OCI-LY7 (cell line): ENCODE measurements at regions not wholly inside any gene's neighbourhood (a gene's known extent, or its start where the extent isn't known, plus 50 kb on each side); places are given as distances from the start of the nearest gene placed in this dataset.

Source experiments
- BruUV-seq: library from RNA; stranded (reverse); fragments of 400-500 nt; replicated peaks from 2 replicates; lab custom pipeline; 2021; lab: Mats Ljungman, UMichigan
- CTCF ChIA-PET: fragments of 300-600 bp; sonication (Branson Sonifier 250); formaldehyde crosslinking; loops from one replicate; lab custom pipeline; 2022; ENCODE audit warnings: antibody characterized with exemption; ENCODE audit not compliant: unreplicated experiment; lab: Charles Lee
- POLR2A ChIA-PET: fragments of 300-600 bp; sonication (Branson Sonifier 250); formaldehyde crosslinking; loops from one replicate; lab custom pipeline; 2022; ENCODE audit warnings: antibody characterized with exemption; lab: Charles Lee
- DNase-seq: peaks from one replicate; pipeline ENCODE4 v3.0.0-alpha.2; 2015; ENCODE audit warnings: low spot score
- H2AFZ ChIP-seq: fragments of 200-600 bp; sonication (generic), shearing (Covaris generic); 2 replicates; pipeline ENCODE4 v1.6.1; 2014; ENCODE audit warnings: mild to moderate bottlenecking, antibody characterized with exemption, low read length, moderate library complexity
- H3K27ac ChIP-seq: fragments of 200-600 bp; sonication (generic); 2 replicates; pipeline ENCODE4 v1.5.1; 2014; ENCODE audit warnings: mixed run types, low read depth, mild to moderate bottlenecking, moderate library complexity, low read length, inconsistent platforms; ENCODE audit not compliant: poor library complexity, severe bottlenecking
- H3K36me3 ChIP-seq: fragments of 200-600 bp; sonication (generic); 2 replicates; pipeline ENCODE4 v1.6.1; 2014; ENCODE audit warnings: mild to moderate bottlenecking, antibody characterized with exemption, low read length, moderate library complexity, mixed read lengths; ENCODE audit not compliant: insufficient read depth
- H3K4me1 ChIP-seq: fragments of 200-600 bp; sonication (generic); 2 replicates; pipeline ENCODE4 v1.5.1; 2014; ENCODE audit warnings: mild to moderate bottlenecking, low read length; ENCODE audit not compliant: insufficient read depth, poor library complexity, severe bottlenecking
- H3K4me2 ChIP-seq: fragments of 200-600 bp; sonication (generic); 2 replicates; pipeline ENCODE4 v1.6.1; 2014; ENCODE audit warnings: mild to moderate bottlenecking, low read length
- H3K4me3 ChIP-seq: fragments of 200-600 bp; sonication (generic); 2 replicates; pipeline ENCODE4 v1.5.1; 2014; ENCODE audit warnings: mild to moderate bottlenecking, low read depth, low read length; ENCODE audit not compliant: poor library complexity, severe bottlenecking
- H3K79me2 ChIP-seq: fragments of 200-600 bp; sonication (generic); 2 replicates; pipeline ENCODE4 v1.6.1; 2016; ENCODE audit warnings: low read depth, mild to moderate bottlenecking, low read length, moderate library complexity, mixed read lengths; ENCODE audit not compliant: insufficient read depth
- H3K9me2 ChIP-seq: fragments of 200-600 bp; sonication (generic); 2 replicates; pipeline ENCODE4 v1.6.1; 2016; ENCODE audit warnings: mild to moderate bottlenecking, low read length, mixed read lengths; ENCODE audit not compliant: insufficient read depth
- H3K9me3 ChIP-seq: fragments of 200-600 bp; sonication (generic); 2 replicates; pipeline ENCODE4 v1.6.1; 2014; ENCODE audit warnings: mild to moderate bottlenecking, mixed run types, low read length, mixed read lengths
- H4K20me1 ChIP-seq: fragments of 200-600 bp; sonication (generic); 2 replicates; pipeline ENCODE4 v1.6.1; 2014; ENCODE audit warnings: mild to moderate bottlenecking, antibody characterized with exemption, low read length, moderate library complexity, mixed read lengths; ENCODE audit not compliant: insufficient read depth
- EZH2phosphoT487 ChIP-seq: fragments of 200-600 bp; sonication (generic); IDR thresholded peaks from 2 replicates; pipeline ENCODE4 v1.6.1; 2018; ENCODE audit warnings: low read depth, borderline replicate concordance, mild to moderate bottlenecking, mixed run types, antibody characterized with exemption, low read length, moderate library complexity, mixed read lengths
- intact Hi-C: fragments of 100-400 bp; cut with micrococcal nuclease; formaldehyde crosslinking; loops from one replicate; pipeline ENCODE4 v1.10.0; 2022; ENCODE audit not compliant: unreplicated experiment
- TF ChIP-seq, protein P1 (sequence below): fragments of 200-600 bp; sonication (generic); conservative IDR thresholded peaks from 2 replicates; pipeline ENCODE4 v1.5.1; 2014; ENCODE audit warnings: mild to moderate bottlenecking, antibody characterized with exemption, low read length, moderate library complexity, mixed read lengths

DNA sequence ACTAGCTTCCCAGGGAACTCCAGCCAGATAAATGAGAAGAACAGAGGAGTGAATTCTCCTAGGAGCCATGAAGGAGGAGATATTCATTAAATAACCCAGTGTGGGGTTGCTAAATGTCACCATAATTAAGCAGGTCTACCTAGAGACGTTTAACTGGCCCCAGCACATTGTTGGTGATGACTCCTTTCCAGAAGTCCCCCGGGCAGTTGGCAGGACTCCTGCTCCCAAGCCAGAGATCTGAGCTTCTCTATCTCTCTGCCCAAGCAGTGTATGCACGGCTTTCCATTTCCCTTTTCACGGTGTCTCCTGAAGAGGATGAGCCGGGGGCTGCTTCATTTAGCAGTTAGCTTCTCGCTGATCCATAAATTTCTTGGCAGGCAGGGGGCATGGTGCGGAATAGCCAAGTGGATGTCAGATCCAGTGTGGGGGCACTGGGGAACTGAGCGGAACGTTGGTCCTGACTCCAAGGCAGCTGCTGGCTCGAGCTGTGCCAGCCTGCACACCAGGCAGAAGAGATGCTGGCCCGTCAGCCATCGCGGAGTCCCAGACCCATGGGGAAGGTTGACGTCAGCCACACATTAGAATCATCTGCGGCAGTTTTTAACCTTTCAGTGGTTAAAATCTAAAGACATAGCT lies 142.0 kb upstream of the NPY start:
- H2AFZ ChIP-seq: no peak overlapping the region
- no peak overlapping the region for H3K4me3 ChIP-seq
- H3K4me2 ChIP-seq: no peak overlapping the region
- H3K4me1 ChIP-seq: no peaks in the 10 kb centered on the region
- POLR2A ChIA-PET: no interaction called here
- BruUV-seq: no TSS peak
- DNase-seq: no peak
- H3K27ac ChIP-seq: no peak overlapping the region
- H3K36me3 ChIP-seq: no peaks in the 10 kb centered on the region
- CTCF ChIA-PET: no interaction called here
- TF ChIP-seq, protein P1, sequence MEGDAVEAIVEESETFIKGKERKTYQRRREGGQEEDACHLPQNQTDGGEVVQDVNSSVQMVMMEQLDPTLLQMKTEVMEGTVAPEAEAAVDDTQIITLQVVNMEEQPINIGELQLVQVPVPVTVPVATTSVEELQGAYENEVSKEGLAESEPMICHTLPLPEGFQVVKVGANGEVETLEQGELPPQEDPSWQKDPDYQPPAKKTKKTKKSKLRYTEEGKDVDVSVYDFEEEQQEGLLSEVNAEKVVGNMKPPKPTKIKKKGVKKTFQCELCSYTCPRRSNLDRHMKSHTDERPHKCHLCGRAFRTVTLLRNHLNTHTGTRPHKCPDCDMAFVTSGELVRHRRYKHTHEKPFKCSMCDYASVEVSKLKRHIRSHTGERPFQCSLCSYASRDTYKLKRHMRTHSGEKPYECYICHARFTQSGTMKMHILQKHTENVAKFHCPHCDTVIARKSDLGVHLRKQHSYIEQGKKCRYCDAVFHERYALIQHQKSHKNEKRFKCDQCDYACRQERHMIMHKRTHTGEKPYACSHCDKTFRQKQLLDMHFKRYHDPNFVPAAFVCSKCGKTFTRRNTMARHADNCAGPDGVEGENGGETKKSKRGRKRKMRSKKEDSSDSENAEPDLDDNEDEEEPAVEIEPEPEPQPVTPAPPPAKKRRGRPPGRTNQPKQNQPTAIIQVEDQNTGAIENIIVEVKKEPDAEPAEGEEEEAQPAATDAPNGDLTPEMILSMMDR: no peak
- TF ChIP-seq EZH2phosphoT487: no peak
- H3K79me2 ChIP-seq: no peaks in the 10 kb centered on the region
- no peaks in the 10 kb centered on the region for H4K20me1 ChIP-seq
- H3K9me3 ChIP-seq: no peaks in the 10 kb centered on the region
- no peaks in the 10 kb centered on the region for H3K9me2 ChIP-seq
- intact Hi-C loops: no loop called here

DNA sequence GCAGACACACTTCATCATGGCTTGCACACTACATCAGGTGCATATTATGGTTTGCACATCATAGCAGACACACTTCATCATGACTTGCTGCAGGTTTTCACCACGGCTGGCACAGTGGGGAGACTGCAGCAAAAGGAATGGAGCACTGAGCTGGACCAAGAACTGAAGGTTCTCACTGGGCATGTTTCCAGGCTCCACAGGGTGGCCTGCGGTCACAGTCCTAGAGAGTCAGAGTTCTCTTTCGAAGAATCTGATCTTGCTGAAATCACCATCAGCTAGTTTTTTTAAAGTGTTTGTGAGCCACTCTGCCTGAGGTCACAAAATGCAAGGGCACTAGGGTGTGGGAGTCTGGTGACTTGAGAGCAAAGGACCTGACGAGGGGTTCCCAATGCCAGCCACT lies 140.4 kb upstream of the NPY start:
- DNase-seq: no peak
- Histone ChIP-seq H3K9me2 (no peaks in the 10 kb centered on the region), H3K4me1 (no peaks in the 10 kb centered on the region), H3K79me2 (no peaks in the 10 kb centered on the region), H3K36me3 (no peaks in the 10 kb centered on the region), H2AFZ (no peak overlapping the region), H3K4me2 (no peak overlapping the region), H4K20me1 (no peaks in the 10 kb centered on the region), H3K4me3 (no peak overlapping the region), H3K9me3 (no peaks in the 10 kb centered on the region), H3K27ac (no peak overlapping the region)
- intact Hi-C loops: no loop called here
- BruUV-seq: no TSS peak
- CTCF ChIA-PET: no interaction called here
- TF ChIP-seq, protein P1: no peak
- no peak for TF ChIP-seq EZH2phosphoT487
- POLR2A ChIA-PET: interaction anchor here (1.5 kb wide), 1 partner anchor 106 kb away, joined by 4 read pairs; no protein-coding TSS in a partner anchor

DNA sequence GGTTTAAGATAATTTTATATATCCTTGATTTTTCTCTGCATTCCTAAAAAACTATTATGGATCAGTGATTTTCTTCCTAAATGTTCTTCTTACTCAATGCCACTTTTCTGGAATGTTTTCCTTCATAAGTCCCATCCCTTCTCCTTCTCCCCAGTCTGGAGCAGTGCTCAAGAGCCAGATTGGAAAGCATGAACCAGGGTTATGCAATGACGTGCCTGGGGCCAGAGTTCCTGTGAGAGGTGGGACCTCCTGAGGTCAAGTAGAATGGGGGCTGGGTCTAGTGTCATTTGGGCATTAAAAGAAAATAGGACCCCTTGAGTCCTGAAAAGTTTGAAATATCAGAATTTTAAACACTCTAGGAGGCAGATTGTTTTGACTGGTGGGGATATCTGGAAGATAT lies 132.0 kb upstream of the NPY start:
- Histone ChIP-seq H3K9me3 (peaks cover 9% of the 10 kb centered on the region; the same call in 1 of the 2 replicates), H4K20me1 (no peaks in the 10 kb centered on the region), H2AFZ (no peak overlapping the region), H3K9me2 (no peaks in the 10 kb centered on the region), H3K4me3 (no peak overlapping the region), H3K27ac (no peak overlapping the region), H3K4me2 (no peak overlapping the region), H3K36me3 (no peaks in the 10 kb centered on the region), H3K4me1 (no peaks in the 10 kb centered on the region), H3K79me2 (no peaks in the 10 kb centered on the region)
- POLR2A ChIA-PET: no interaction called here
- DNase-seq: no peak
- CTCF ChIA-PET: no interaction called here
- intact Hi-C loops: no loop called here
- TF ChIP-seq EZH2phosphoT487: no peak
- TF ChIP-seq, protein P1: no peak
- BruUV-seq: no TSS peak
